Activated naive CD8-positive, alpha-beta T cell (primary cell): ENCODE measurements at regions not wholly inside any gene's neighbourhood (a gene's known extent, or its start where the extent isn't known, plus 50 kb on each side); places are given as distances from the start of the nearest gene placed in this dataset.

Experiments used
- H3K27ac Mint-ChIP-seq: one replicate; pipeline ENCODE4 v1.8.0; 2021; ENCODE audit warnings: mixed read lengths
- H3K27me3 Mint-ChIP-seq: one replicate; pipeline ENCODE4 v1.8.0; 2021; ENCODE audit warnings: mixed read lengths
- H3K36me3 Mint-ChIP-seq: one replicate; pipeline ENCODE4 v1.8.0; 2021; ENCODE audit warnings: mixed read lengths
- H3K4me1 Mint-ChIP-seq: one replicate; pipeline ENCODE4 v1.8.0; 2021; ENCODE audit warnings: low read depth, mixed read lengths
- H3K4me3 Mint-ChIP-seq: one replicate; pipeline ENCODE4 v1.8.0; 2021; ENCODE audit warnings: mild to moderate bottlenecking, mixed read lengths
- H3K9me3 Mint-ChIP-seq: one replicate; pipeline ENCODE4 v1.8.0; 2021; ENCODE audit warnings: low read depth, mixed read lengths

DNA sequence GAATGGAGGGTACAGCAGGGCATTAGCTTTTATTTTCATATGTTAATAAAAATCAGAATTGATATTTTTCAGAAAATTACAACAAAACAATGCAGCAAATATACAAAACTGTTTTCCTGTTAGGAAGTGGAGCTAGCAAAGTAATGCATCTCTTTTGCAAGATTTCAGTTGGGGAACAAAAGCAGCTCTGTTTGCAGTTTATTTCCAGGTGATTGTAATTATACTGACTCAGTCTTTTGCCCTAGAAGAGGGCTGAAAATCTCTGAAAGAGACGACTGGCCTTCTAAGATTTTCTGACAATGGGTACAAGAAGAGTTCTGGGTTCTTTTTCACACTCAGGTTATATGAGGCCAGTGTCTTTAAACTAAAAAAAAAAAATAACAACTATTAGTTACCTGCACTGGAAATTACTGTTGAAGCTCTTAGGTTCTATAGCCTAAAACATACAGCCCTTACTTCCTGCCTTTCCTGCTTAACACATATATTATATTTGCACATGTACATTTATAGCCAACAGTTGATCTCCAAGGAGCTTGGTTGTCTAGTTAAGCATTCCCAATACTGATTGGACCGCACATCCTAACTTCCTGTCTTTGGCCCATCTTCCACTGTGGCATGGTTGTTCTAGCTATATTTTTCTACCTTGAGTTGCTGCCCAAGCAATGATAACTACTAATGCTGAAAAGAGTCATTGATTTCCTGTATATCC is 199.1 kb upstream of the KRR1 start:
- no peaks in the 10 kb centered on the region for H3K27me3 Mint-ChIP-seq
- H3K27ac Mint-ChIP-seq, result no peak overlapping the region
- H3K36me3 Mint-ChIP-seq, result no peaks in the 10 kb centered on the region
- peaks cover 8% of the 10 kb centered on the region for H3K4me1 Mint-ChIP-seq
- no peaks in the 10 kb centered on the region for H3K9me3 Mint-ChIP-seq
- no peak overlapping the region for H3K4me3 Mint-ChIP-seq

DNA sequence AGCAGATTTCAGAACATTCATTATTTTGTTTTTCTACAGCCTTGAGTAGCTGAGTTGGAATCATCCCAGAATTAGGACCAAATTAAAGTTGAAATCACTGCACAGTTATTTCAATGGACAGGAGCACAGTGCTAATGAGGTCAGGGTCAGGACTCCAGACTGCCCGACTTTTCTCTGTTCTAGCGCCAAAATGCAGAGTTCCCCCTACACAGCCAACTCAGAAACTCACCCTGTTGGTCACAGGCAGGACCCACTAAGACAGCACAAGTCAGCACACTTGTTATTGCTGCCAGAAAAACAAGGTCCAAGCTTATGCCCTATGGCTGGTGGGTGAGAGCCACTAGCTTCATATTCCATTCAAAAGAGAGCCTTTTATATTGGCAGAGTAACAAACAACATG is 198.1 kb upstream of the KRR1 start:
- Mint-ChIP-seq H3K9me3 (no peaks in the 10 kb centered on the region), H3K4me3 (no peak overlapping the region), H3K27me3 (no peaks in the 10 kb centered on the region), H3K4me1 (peaks cover 6% of the 10 kb centered on the region), H3K36me3 (no peaks in the 10 kb centered on the region), H3K27ac (no peak overlapping the region)

DNA sequence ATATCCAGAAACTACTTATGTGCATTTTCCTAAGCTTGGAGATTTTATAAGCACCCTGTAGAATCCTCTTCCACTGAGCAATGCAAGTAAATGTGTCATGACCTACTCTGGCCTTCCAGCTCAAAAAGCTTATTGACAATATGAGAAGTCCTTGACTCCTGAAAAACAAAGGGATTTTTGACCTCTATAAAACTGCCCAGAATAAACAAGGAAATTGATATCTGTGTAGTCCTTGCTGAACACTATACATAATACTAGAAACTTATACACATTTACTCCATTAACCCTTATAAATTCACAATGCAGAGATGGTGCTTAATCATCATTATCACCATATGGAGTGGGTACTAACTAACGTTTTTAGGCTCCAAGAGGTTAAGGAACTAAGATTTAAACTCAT is 197.4 kb upstream of the KRR1 start:
- Mint-ChIP-seq H3K4me1 (peaks cover 3% of the 10 kb centered on the region), H3K9me3 (no peaks in the 10 kb centered on the region), H3K36me3 (no peaks in the 10 kb centered on the region), H3K27ac (no peak overlapping the region), H3K4me3 (no peak overlapping the region), H3K27me3 (no peaks in the 10 kb centered on the region)

DNA sequence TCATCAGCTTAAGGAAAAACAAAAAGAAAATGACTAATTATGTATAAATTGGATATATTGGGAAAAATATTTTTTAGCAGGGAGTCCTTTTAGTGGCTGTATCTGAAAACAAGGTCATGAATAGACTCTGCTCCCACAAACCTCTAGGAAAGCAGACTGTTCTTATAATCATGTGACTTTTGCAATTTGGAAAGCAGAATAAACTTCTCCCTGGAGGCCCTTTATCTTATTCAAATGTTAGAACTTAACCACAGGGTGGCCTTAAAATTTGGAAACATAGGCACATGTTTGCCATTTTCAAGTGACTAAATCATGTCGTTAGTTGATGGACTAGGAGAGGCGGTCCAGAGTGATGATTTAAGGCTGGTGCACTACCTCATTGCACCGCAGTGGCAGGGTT is 196.6 kb upstream of the KRR1 start:
- Mint-ChIP-seq H3K27me3 (no peaks in the 10 kb centered on the region), H3K9me3 (no peaks in the 10 kb centered on the region), H3K4me1 (peaks cover 4% of the 10 kb centered on the region), H3K4me3 (no peak overlapping the region), H3K36me3 (no peaks in the 10 kb centered on the region), H3K27ac (no peak overlapping the region)

DNA sequence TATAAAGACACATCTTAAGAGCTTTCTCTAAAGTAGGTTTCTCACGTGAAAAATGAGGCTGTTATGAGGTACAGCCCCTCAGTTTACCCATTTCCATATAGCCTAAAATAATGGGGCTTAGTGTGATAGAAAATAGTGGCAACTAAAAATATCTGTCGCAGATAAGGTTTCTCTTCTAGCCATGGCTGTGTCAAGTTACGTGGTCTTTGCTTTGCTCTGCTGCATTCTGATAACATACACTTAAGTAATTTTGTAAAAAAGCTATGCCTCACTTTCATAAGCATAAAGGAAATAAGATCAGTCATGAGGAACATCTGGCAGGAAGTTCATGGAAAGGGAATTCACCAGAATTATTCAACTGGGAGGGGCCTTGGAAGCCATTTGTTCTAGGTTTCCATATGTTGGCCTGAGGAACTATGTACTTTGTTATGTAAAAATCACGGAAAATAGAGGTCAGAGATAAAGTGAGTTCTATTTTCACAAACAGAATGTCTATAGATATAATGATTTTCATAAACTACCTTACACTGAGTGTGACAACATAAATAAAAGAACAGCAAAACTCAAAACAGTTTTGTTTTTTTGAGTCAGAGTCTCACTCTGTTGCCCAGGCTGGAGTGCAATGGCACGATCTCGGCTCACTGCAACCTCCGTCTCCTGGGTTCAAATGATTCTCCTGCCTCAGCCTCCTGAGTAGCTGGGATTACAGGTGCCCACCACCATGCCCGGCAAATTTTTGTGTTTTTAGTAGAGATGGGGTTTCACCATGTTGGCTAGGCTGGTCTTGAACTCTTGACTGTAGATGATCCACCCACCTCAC is 195.6 kb upstream of the KRR1 start:
- no peaks in the 10 kb centered on the region for H3K27me3 Mint-ChIP-seq
- H3K4me1 Mint-ChIP-seq, result peaks cover 11% of the 10 kb centered on the region
- H3K4me3 Mint-ChIP-seq, result no peak overlapping the region
- H3K36me3 Mint-ChIP-seq, result no peaks in the 10 kb centered on the region
- H3K9me3 Mint-ChIP-seq, result no peaks in the 10 kb centered on the region
- no peak overlapping the region for H3K27ac Mint-ChIP-seq

DNA sequence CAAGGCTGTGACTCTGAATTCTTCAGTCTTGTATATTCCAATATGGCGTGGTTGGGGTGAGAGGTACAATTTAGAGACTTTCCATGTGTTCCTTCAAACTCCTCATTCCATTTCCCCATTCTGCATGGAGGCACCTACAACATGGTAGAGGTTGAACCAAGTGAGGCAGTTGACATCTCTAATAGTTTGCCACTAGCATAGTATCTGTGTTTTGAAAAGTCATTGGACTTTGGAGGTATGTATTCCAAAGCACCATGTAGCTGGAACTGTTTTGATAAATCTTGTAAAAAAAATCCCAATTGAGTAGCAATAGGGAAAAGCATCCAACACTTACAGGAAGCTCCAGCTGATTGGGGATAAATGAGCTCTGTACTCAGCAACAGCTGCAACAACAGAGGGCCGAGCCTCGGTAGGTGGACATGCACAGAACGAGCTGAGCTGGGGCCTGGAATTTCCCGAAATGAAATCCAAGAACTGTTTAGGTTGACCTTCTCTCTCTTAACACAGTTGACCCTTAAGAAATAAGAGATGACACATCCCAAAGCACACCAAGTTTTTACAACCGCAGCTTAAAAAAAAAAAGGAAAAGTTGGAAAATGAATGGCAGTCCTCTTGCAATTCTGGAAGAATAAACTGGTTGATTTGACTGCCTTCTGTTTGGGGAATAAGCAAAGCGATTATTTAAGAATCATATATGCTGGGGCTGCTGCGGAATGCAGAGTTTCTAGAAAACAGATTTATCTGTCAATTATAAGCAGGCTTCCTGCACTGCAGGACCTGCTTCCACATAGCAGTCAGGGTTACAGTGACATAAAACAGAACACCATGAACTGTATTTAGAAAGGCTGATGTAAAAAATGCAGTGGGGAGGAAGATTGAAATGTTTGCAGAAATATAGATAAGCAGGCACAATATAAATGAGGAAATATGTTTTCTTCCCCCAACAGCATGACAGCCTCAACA is 194.6 kb upstream of the KRR1 start:
- no peak overlapping the region for H3K4me3 Mint-ChIP-seq
- H3K4me1 Mint-ChIP-seq, result peaks cover 14% of the 10 kb centered on the region
- no peaks in the 10 kb centered on the region for H3K27me3 Mint-ChIP-seq
- no peaks in the 10 kb centered on the region for H3K9me3 Mint-ChIP-seq
- no peak overlapping the region for H3K27ac Mint-ChIP-seq
- no peaks in the 10 kb centered on the region for H3K36me3 Mint-ChIP-seq

DNA sequence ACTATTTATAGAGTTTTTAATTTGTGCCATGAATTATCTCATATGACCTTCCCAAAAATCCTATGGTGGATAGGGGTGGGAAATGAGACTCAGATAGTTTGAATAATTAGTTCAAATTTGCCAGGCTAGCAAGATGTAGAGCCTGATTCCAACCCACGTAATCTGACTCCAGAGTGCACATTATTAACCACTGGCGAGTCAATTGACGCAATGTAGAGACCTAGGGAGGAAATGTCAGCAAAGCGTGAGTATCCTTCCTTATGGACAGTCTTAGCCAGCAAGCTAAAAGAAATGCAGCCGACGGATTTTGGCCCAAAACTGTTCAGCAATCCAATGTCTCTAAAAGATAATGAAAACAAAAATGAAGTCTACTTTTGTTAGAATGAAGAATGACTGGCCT is 193.3 kb upstream of the KRR1 start:
- no peak overlapping the region for H3K27ac Mint-ChIP-seq
- no peaks in the 10 kb centered on the region for H3K36me3 Mint-ChIP-seq
- no peaks in the 10 kb centered on the region for H3K27me3 Mint-ChIP-seq
- H3K4me3 Mint-ChIP-seq, result no peak overlapping the region
- no peaks in the 10 kb centered on the region for H3K9me3 Mint-ChIP-seq
- peaks cover 14% of the 10 kb centered on the region for H3K4me1 Mint-ChIP-seq

DNA sequence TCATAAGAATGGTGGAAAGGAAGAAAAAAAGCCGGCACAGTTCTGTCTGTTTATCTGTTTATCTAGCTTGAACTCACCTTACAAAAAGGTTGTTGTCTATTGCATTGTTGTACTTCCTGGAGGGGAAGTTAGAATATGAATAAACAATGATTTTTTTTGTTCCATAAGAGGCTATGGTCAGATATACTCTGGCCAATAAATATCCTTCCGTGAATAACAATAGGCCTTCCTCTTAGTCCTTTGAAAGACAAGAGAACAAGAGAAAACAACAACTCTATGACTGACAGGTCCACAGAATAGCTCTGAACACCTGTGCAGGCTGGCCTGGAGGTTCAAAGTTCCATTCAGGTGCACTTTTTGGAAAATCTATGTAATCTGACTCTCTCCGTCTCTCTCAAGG is 192.8 kb upstream of the KRR1 start:
- Mint-ChIP-seq H3K36me3 (no peaks in the 10 kb centered on the region), H3K27ac (no peak overlapping the region), H3K4me1 (peaks cover 14% of the 10 kb centered on the region), H3K4me3 (no peak overlapping the region), H3K9me3 (no peaks in the 10 kb centered on the region), H3K27me3 (no peaks in the 10 kb centered on the region)

DNA sequence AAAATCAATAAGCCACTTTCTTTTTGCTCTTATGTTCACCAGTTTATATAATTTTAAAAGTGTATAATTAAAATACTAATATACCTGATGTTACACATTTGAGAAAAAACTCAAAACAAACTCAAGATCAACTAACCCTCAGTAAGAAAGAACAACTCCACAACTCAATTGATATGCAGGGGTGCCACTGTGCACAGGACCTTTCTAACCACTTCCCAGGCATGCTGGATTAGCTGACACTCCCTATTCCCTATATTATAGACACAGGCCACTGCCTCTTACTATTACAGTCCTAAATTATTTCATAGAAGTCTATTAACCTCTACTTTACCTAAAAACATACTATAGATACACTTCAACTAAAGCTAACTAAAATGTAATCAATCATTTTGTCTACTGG is 191.7 kb upstream of the KRR1 start:
- H3K36me3 Mint-ChIP-seq, result no peaks in the 10 kb centered on the region
- no peaks in the 10 kb centered on the region for H3K9me3 Mint-ChIP-seq
- no peaks in the 10 kb centered on the region for H3K27me3 Mint-ChIP-seq
- H3K4me3 Mint-ChIP-seq, result no peak overlapping the region
- peaks cover 14% of the 10 kb centered on the region for H3K4me1 Mint-ChIP-seq
- H3K27ac Mint-ChIP-seq, result no peak overlapping the region

DNA sequence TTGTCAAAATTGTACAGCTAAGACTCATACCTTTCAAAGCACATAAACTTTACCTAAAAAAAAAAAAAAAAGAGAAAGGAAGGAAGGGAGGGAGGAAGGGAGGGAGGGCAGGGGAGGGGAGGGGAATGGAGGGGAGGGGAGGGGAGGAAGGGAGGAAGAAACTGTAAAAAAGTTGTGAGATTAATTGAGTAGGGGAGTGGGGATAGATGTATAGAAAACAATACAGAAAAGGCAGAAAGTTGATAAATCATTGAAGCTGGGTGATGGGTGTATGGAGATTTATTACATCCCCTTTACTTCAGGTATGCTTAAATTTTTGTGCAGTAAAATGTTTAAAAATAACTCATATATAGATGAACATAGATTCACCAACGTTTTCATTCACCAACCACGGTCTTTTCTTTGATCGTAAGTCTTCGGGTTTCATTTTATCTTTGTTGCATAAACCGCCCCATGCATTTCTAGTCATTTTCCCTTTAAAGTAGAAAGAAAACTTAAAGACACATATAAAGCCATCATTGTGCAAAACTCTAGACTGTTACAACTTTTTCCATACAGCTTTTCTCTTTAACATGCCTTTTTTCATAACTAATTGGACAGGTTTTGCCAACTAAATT is 191.2 kb upstream of the KRR1 start:
- no peak overlapping the region for H3K4me3 Mint-ChIP-seq
- no peaks in the 10 kb centered on the region for H3K27me3 Mint-ChIP-seq
- H3K36me3 Mint-ChIP-seq, result no peaks in the 10 kb centered on the region
- peaks cover 14% of the 10 kb centered on the region for H3K4me1 Mint-ChIP-seq
- no peaks in the 10 kb centered on the region for H3K9me3 Mint-ChIP-seq
- no peak overlapping the region for H3K27ac Mint-ChIP-seq

DNA sequence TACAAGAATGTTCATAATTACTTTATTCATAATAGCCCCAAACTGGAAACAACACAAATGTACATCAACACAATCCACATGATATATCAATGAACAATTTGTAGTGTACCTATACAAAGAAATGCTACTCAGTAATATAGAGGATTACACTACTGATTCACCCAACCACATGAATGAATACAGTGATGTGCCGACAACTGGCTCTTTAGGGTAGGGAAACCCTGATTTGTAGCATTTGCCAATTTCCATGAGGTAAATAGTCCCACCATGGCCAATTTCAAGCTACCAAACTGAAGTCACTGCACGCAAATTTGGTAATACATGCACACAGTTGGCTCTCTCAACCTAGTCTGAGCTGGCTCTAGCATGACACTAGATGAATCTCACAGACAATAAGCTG is 190.4 kb upstream of the KRR1 start:
- Mint-ChIP-seq H3K27me3 (no peaks in the 10 kb centered on the region), H3K36me3 (no peaks in the 10 kb centered on the region), H3K4me1 (peaks cover 14% of the 10 kb centered on the region), H3K4me3 (no peak overlapping the region), H3K9me3 (no peaks in the 10 kb centered on the region), H3K27ac (no peak overlapping the region)

DNA sequence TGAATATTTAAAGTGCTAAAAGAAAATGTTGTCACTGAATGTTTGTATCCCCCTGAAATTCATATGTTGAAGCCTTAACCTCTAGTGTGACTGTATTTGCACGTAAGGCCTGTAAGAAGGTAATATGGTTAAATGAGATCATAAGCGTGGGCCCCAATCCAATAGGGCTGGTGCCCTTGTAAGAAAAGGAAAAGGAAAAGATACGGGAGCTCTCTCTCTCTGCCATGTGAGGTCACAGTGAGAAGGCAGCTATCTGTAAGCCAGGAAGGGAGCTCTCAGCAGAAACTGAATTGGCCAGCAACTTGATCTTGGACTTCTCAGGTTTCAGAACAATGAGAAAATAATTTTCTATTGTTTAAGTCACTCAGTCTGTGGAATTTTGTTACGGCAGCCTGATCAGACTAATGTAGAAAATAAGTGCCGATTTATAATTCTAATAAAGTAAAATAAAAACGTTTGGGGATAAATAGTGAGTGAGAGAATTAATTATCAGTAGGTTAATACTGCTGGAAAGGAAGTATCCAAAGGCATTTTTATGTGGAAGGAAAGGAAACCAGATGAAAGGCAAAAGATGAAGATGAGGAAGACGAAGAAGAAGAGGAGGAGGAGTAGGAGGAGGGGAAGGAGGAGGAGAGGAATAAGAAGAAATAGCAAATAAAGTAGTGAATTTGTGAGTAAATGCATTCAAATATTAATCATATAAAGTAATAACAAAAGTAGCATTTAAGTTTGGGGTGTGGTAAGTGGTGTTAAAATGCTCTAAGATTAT is 188.5 kb upstream of the KRR1 start:
- no peaks in the 10 kb centered on the region for H3K9me3 Mint-ChIP-seq
- no peaks in the 10 kb centered on the region for H3K27me3 Mint-ChIP-seq
- peaks cover 14% of the 10 kb centered on the region for H3K4me1 Mint-ChIP-seq
- no peak overlapping the region for H3K4me3 Mint-ChIP-seq
- H3K36me3 Mint-ChIP-seq, result no peaks in the 10 kb centered on the region
- H3K27ac Mint-ChIP-seq, result no peak overlapping the region

DNA sequence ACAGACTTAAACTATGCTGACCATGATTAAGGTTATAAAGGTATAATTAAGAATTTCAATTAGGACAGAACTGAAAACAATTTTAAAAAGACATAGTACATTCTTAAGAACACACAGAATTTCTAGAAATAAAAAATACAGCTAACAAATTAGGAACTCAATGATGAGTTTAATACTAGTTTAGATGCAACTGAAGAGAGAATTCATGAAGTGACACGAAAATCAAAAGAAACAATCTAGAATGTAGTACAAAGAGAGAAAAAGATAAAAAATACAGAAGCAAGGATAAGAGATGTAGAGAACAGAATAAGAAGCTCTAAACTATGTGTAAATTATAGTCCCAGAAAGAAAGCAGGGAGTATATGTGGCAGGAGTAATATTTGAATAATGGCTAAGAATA is 187.8 kb upstream of the KRR1 start:
- no peak overlapping the region for H3K27ac Mint-ChIP-seq
- no peaks in the 10 kb centered on the region for H3K36me3 Mint-ChIP-seq
- no peaks in the 10 kb centered on the region for H3K27me3 Mint-ChIP-seq
- H3K4me1 Mint-ChIP-seq, result peaks cover 14% of the 10 kb centered on the region
- no peaks in the 10 kb centered on the region for H3K9me3 Mint-ChIP-seq
- H3K4me3 Mint-ChIP-seq, result no peak overlapping the region

DNA sequence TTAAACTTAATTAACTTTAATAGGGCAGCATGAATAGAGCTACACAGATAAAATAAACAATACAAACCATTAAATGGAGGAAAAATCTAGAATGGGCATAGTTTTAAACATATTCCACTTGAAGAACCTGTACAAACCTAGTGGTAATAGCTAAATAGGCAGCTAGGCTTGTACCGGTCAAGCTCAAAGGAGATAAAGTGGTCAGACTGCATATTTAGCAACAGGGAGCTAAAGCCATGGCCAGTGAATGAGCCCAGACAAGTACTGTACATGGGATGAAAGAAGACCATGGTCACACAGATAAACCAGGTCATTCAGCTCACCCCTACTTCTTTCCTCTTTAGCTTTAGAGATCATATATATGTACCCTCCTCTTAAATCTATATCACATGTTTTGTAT is 186.6 kb upstream of the KRR1 start:
- H3K4me1 Mint-ChIP-seq, result peaks cover 11% of the 10 kb centered on the region
- no peak overlapping the region for H3K27ac Mint-ChIP-seq
- no peaks in the 10 kb centered on the region for H3K9me3 Mint-ChIP-seq

More for the DNA sequence above, 186.6 kb upstream of the KRR1 start:
- H3K36me3 Mint-ChIP-seq, result no peaks in the 10 kb centered on the region
- H3K27me3 Mint-ChIP-seq, result no peaks in the 10 kb centered on the region
- H3K4me3 Mint-ChIP-seq, result no peak overlapping the region
